HepG2 (cell line): ENCODE measurements at regions not wholly inside any gene's neighbourhood (a gene's known extent, or its start where the extent isn't known, plus 50 kb on each side); places are given as distances from the start of the nearest gene placed in this dataset.
A peak's percentile ranks its signal among the peaks of the same experiment; 100 is the strongest.

Experiments
- ARNT2 ChIP-seq: sonication (generic); formaldehyde crosslinking; IDR thresholded peaks from 2 replicates; pipeline ENCODE4 v1.8.0; 2022; ENCODE audit warnings: mild to moderate bottlenecking, low read depth, missing genetic modification reagents, moderate library complexity
- ATF7-NPFF ChIP-seq: sonication (generic); formaldehyde crosslinking; IDR thresholded peaks from 2 replicates; pipeline ENCODE4 v1.8.1; 2023; ENCODE audit warnings: mild to moderate bottlenecking, low read depth, missing genetic modification reagents, moderate library complexity
- DNMT3B ChIP-seq: conservative IDR thresholded peaks from 2 replicates; pipeline ENCODE4 v1.6.1; 2016; ENCODE audit warnings: missing biosample characterization, control low read depth
- EP300 ChIP-seq, 3 experiments: sonication (generic) in 1 of 3; formaldehyde crosslinking in 1 of 3; IDR thresholded peaks; 2 replicates each; pipeline versions ENCODE4 v1.5.1 to v1.6.1; 2011 to 2020; ENCODE audit warnings: low read depth in 2 of 3, low read length in 2 of 3, borderline replicate concordance in 1 of 3, improper control_type of control experiment in 1 of 3, mild to moderate bottlenecking in 1 of 3, missing genetic modification reagents in 1 of 3, moderate library complexity in 1 of 3
- HDAC6 ChIP-seq: fragments of 200-600 bp; sonication (generic); IDR thresholded peaks from 2 replicates; pipeline ENCODE4 v1.7.0; 2017; ENCODE audit warnings: mild to moderate bottlenecking, antibody characterized with exemption, low read length, low read depth
- HNF1B ChIP-seq: sonication (generic); formaldehyde crosslinking; IDR thresholded peaks from 2 replicates; pipeline ENCODE4 v1.5.1; 2020; ENCODE audit warnings: mild to moderate bottlenecking, moderate library complexity, missing genetic modification reagents
- MTA1 ChIP-seq: sonication (generic); formaldehyde crosslinking; IDR thresholded peaks from 2 replicates; pipeline ENCODE4 v1.4.0; 2020; ENCODE audit warnings: missing genetic modification reagents, mild to moderate bottlenecking, borderline replicate concordance
- PRDM4 ChIP-seq: sonication (generic); formaldehyde crosslinking; IDR thresholded peaks from 2 replicates; pipeline ENCODE4 v1.9.0; 2021; ENCODE audit warnings: missing genetic modification reagents, borderline replicate concordance
- RXRA ChIP-seq: sonication (generic); formaldehyde crosslinking; IDR thresholded peaks from 2 replicates; pipeline ENCODE4 v1.5.1; 2020; ENCODE audit warnings: missing genetic modification reagents
- SMARCC2 ChIP-seq: fragments of 450-650 bp; IDR thresholded peaks from 2 replicates; pipeline ENCODE4 v1.6.1; 2017; ENCODE audit warnings: antibody characterized with exemption, mild to moderate bottlenecking
- TOE1 ChIP-seq: sonication (generic); formaldehyde crosslinking; IDR thresholded peaks from 2 replicates; pipeline ENCODE4 v1.4.0; 2020; ENCODE audit warnings: mild to moderate bottlenecking, missing genetic modification reagents
- ZBTB44 ChIP-seq: sonication (generic); formaldehyde crosslinking; IDR thresholded peaks from 2 replicates; pipeline ENCODE4 v1.4.0; 2020; ENCODE audit warnings: missing genetic modification reagents
- ZBTB49 ChIP-seq: sonication (generic); formaldehyde crosslinking; IDR thresholded peaks from 2 replicates; pipeline ENCODE4 v1.4.0; 2020; ENCODE audit warnings: missing genetic modification reagents, borderline replicate concordance
- ZFP1 ChIP-seq: IDR thresholded peaks from 2 replicates; pipeline ENCODE4 v1.6.1; 2016
- ZFP90 ChIP-seq: sonication (generic); formaldehyde crosslinking; IDR thresholded peaks from 2 replicates; pipeline ENCODE4 v1.8.0; 2022; ENCODE audit warnings: missing genetic modification reagents, mild to moderate bottlenecking, inconsistent platforms, borderline replicate concordance
- ZNF12 ChIP-seq: sonication (generic); formaldehyde crosslinking; IDR thresholded peaks from 2 replicates; pipeline ENCODE4 v1.5.0; 2020; ENCODE audit warnings: missing genetic modification reagents
- ZNF770 ChIP-seq: sonication (generic); formaldehyde crosslinking; IDR thresholded peaks from 2 replicates; pipeline ENCODE4 v1.5.0; 2020; ENCODE audit warnings: mild to moderate bottlenecking, missing genetic modification reagents

- TF ChIP-seq HNF1B (CRISPR knock-in tag): peak; percentile 46; the same call in 1 of the 2 replicates
- no peak for TF ChIP-seq SMARCC2
- peak; percentile 67; the same call in 1 of the 2 replicates for TF ChIP-seq MTA1
- peak; percentile 34; the same call in 1 of the 2 replicates for TF ChIP-seq ZNF770 (CRISPR knock-in tag)
- peak; percentile 70; the same call in 1 of the 2 replicates for TF ChIP-seq ZNF12 (CRISPR knock-in tag)
- peak; percentile 43; the same call in 1 of the 2 replicates for TF ChIP-seq RXRA
- TF ChIP-seq ARNT2 (CRISPR knock-in tag): peak; percentile 37; the same call in 1 of the 2 replicates
- peak; percentile 64; the same call in 1 of the 2 replicates for TF ChIP-seq ZBTB44 (CRISPR knock-in tag)
- TF ChIP-seq HDAC6: no peak
- peak; percentile 71; the same call in 1 of the 2 replicates for TF ChIP-seq PRDM4
- peak; percentile 55; the same call in 1 of the 2 replicates for TF ChIP-seq ATF7-NPFF
- TF ChIP-seq ZFP1: no peak; the same call in 1 of the 2 replicates
- TF ChIP-seq TOE1 (CRISPR knock-in tag): peak; percentile 85
- peak in 1 of 2 experiments; percentile 68; a peak in 2 of 4 replicates for TF ChIP-seq EP300 (IDR thresholded peaks at IDR 0.05; ENCODE audit: low read depth in 2 of 2, low read length in 2 of 2)
- TF ChIP-seq EP300 (CRISPR knock-in tag; IDR thresholded peaks at IDR 0.05; ENCODE audit: borderline replicate concordance): peak; percentile 60
- TF ChIP-seq DNMT3B (CRISPR knock-in tag): no peak
- no peak for TF ChIP-seq ZBTB49 (CRISPR knock-in tag)
- TF ChIP-seq ZFP90: peak; percentile 86
Measured at GRCh38 chr6:26312501-26313397, 52.2 kb upstream of the BTN3A2 start (continued).
